ENCODE measurements at regions not wholly inside any gene's neighbourhood (a gene's known extent, or its start where the extent isn't known, plus 50 kb on each side); places are given as distances from the start of the nearest gene placed in this dataset.
"Not testable (repeated sequence)": the region's sequence is repeated elsewhere in the genome, so short reads cannot be mapped to it uniquely, and the experiment has no call there.

DNA sequence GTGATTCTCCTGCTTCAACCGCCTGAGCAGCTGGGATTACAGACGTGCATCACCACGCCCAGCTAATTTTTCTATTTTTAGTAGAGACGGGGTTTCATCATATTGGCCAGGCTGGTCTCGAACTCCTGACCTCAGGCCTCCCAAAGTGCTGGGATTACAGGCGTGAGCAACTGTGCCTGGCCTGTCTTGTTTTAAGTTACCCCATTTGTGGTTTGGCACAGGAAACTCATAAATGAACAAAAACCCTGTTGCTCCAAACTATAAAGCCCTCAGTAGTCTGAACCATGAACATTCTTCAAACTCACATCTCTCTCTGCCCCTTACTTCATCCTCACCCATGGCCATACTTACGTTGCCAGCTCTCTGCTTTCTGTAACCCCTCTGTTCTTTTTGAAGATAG, 61.7 kb downstream of the RHOU start:
- DNase-seq (ENCODE audit: low read depth, low spot score) = not testable (repeated sequence)

DNA sequence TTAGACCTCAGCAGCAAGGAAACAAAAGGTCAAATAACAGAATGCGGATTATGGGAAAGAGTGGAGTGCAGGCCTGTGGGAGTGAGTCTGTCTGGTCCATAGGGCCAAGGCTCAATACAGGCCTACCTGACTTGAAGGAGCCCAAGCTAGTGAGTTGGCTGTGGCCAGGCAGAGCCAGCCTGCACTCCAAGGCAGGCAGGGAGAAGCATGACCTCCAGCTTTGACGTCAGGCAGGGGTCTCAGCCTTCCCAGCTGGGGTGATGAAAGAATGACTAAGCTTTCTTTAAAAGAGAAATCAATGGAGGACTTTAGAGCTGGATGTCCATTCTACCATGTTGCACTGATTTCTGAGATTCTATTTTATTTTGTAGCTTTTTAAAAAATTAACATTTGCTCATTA, 62.8 kb downstream of the RHOU start:
- DNase-seq (ENCODE audit: low read depth, low spot score) = no peak

DNA sequence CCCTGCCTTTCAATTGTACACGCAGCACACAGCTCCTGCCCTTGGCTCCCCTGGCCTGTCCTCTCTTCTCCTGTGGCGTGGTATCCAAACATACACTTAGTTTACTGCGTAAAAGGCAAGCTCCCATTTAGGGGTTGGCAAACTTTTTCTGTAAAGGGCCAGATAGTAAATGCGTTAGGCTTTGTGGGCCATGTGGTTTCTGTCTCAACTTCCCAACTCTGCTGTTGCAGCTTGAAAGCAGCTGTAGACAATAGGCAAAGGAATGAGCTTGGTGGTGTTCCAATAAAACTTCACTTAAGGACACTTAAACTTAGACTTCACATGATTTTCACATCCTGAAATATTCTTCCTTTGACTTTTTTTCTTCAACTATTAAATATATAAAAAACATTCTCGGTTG, 63.3 kb downstream of the RHOU start:
- no peak for DNase-seq (ENCODE audit: low read depth, low spot score)

DNA sequence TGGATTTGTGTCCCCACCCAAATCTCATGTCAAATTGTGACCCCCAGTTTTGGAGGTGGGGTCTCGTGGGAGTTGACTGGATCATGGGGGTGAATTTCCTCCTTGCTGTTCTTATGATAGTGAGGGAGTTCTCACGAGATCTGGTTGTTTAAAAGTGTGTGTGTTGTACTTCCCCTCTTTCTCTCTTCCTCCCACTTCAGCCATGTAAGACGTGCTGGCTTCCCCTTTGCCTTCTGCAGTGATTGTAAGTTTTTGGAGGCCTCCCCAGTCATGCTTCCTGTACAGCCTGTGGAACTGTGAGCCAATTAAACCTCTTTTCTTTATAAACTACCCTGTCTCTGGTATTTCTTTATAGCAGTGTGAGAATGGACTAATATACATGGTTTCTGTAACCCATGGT, 64.6 kb downstream of the RHOU start:
- DNase-seq (ENCODE audit: low read depth, low spot score) = no peak

DNA sequence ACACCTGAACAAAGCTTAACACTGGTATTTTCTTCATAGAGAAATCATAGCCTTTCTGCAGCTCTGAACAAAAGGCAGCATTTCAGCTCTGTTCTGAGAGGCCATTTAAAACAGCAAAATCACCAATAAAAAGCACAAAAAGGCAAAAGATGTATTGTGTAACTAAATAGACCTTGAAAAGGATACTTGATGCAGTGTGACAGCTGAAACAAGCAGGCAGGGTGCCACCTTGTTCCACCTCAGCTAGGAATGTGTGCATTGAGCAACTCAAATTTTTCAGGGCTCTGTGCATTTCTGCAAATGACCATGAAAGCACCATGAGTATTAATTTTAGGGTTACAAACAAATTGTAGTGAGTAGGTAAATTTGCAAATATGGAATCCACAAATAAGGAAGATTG, 65.8 kb downstream of the RHOU start:
- no peak for DNase-seq (ENCODE audit: low read depth, low spot score)

DNA sequence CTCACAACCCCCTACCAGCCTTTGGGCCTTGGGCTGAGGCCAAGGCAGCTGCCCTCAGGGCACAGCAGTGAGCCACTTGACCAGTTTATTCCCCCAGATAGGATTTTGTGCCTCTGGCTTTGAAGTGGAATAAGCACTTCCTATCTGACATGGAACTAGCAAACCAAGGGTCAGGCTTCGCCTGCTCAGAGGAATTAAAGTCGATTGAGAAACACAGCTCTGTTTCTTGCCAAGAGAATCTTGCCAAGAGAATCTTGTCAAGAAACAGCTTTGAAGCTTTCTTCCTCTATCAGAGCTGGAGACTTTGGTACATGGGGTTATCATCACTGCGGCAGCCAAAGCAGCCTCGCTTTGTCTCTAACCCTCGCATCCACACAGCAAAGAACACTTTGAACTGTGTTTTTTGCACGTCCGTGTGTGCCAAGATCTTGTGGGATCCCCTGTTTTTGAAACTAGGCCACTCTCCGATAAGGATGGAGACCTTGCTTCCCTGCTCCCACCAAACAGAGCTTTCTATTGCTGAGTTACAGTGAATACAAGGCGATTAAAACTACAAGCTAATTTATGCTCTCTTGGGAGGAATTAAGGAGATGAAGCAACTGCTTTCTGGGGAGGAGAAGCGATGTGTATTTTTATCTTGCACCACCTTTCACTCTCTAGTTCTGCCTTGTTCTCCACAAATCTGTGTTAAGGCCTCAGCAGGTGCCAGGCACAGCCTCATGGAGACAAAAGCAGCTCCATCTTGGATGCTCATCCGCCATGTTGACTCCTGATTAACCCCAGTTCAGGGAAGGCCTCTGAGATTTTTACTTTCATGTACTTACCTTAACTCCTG, 67.3 kb downstream of the RHOU start:
- no peak for DNase-seq (ENCODE audit: low read depth, low spot score)

DNA sequence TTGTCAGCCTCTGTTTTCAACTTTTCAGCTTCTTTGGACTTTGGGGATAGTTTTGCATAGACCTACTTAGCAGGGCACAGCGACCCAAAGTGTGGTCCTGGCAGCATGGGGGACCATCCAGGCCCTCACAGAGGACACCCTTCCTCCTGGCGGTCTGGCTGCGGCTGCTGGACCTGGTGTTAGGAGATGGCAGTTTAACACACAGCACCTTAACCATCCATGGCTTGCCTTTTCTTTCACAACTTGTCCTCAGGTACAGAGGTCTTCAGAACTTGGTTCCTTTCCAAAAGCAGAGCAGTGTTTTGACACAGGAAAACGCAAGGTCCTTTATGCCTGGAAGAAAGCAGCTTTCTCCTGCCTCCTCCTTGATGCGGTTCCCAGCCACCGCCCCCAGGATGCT, 68.1 kb downstream of the RHOU start:
- no peak for DNase-seq (ENCODE audit: low read depth, low spot score)

DNA sequence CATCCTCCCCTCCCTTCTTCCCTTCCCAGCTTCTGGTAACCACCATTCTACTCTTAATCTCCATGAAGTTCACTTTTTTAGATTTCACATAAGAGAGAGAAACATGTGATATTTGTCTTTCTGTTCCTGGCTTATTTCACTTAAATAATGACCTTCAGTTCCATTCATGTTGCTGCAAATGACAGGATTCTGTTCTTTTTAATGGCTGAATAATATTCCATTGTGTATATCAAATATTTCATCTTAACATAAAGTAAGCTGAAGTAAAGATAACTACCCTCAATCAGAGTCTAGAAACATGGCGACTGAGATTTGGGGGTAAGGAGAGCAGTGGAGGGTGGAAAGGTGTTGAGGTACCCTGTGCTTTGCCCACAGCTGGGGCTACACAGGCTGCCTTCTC, 68.9 kb downstream of the RHOU start:
- no peak for DNase-seq (ENCODE audit: low read depth, low spot score)

DNA sequence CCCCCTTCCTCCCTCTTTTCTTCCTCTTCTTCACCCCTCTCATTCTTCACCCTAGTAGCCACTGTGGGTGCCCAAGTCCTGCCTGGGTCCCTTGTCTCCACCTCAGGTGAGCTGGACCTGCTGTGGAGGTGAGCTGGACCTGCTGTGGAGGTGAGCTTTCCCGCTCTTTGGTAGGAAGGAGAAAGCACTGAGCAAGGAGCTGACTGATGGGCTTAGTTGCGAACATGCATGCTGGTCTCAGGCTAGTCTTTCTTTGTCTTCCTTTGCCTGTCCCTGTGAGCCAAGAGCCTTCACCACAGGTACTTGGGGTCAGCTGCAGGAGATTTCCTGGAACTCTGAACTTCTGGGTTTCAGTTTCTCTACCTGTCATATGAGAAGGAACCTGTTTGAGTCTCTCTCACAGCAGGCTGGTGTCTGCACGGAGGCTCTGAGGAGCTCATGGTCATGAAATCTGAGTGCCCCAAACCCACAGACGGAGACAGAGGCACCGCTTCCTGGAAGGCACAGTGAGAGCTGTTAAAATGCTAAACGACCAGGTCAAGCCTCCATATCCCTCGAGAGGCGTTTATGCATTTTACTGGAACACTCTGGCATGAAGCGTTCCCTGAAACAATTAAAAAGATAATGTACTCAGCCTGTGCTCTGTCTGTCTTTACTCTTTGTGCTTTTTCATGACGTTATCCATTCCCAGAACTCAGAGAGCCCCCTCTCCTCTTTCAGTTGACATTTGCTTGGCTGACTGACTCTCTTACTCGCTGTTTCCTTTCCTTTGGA, 69.5 kb downstream of the RHOU start:
- DNase-seq (ENCODE audit: low read depth, low spot score) = no peak

DNA sequence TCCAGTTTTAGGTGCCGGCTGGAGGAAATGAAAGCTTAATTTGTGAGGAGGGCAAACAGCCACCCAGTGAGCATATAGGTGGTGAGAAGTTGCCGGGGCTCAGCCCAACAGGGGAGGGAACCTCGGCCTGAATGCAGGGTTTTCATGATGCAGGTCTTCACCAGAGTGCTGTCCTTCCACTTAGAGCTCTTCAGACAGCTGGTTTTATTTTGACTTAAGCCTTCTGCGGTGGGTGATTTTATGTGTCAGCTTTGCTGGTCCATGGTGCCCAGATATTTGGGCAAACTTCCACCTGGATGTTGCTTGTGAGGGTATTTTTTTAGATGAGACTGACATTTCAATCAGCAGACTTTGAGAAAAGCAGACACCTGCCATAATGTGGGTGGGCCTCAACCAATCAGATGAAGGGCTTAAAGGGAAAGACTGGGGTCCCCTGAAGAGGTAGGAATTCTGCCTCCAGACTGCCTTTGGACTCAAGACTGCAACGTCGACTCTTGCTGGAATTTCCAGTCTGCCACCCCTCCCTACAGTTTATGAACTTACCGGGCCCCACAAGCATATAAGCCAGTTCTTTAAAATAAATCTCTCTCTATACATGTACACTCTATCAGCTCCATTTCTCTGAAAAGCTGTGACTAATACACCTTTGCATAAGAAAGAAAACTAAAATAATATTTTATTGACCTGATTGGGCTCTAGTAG, 72.8 kb downstream of the RHOU start:
- DNase-seq (ENCODE audit: low read depth, low spot score) = no peak

DNA sequence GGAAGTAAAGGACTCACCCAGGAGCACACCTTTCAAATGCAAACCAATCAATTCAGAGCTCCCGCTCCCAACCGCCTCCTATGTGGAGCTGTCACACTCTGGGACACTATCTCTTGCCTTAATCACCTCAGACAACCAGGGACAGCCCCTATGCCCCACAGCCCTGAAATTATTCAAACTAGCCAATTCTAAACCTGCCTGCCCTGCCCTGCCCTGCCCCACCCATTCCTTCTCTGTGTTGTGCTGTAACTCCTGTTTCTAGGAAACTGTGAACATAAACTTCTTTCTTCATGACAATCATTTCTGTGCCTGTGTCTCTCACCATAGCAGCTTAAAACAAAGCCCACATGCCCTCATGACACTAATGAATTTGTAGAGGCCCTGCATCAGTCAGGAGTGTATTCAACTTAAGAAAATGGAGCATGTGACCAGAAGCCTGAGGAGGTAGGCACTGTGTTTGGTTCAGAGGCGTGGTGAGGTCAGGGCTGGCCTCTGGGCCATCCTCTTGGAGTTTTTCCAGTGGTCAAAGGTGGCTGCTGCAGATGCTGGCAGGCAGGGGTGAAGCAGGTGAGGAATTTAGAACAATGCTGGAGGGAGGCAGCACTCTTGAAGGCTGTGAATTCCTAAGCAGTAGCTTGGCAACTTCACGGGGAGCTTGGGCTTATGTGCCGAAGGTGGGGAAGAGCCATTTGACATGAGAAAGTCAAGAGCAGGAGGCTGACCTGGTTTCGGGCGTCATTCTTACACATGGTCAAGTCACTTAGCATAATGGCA, 74.5 kb downstream of the RHOU start:
- DNase-seq (ENCODE audit: low read depth, low spot score) = no peak

DNA sequence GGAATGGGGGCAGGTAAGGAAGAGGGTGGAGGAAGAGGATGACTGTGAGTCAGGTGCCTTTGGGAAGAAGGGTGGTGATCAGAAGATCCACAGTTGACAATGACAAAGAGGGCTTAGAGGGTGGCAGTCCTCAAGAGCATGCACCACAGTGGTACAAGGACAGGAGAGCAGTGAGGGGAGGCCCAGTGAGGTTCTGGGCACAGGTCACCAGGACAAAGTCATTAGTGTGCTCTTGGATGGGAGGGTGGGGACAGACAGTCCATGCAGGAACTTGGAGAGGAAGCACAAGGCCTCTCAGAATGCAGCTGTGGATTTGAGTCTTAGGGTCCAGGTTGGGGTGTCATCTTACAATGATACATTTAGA, 75.1 kb downstream of the RHOU start:
- no peak for DNase-seq (ENCODE audit: low read depth, low spot score)

DNA sequence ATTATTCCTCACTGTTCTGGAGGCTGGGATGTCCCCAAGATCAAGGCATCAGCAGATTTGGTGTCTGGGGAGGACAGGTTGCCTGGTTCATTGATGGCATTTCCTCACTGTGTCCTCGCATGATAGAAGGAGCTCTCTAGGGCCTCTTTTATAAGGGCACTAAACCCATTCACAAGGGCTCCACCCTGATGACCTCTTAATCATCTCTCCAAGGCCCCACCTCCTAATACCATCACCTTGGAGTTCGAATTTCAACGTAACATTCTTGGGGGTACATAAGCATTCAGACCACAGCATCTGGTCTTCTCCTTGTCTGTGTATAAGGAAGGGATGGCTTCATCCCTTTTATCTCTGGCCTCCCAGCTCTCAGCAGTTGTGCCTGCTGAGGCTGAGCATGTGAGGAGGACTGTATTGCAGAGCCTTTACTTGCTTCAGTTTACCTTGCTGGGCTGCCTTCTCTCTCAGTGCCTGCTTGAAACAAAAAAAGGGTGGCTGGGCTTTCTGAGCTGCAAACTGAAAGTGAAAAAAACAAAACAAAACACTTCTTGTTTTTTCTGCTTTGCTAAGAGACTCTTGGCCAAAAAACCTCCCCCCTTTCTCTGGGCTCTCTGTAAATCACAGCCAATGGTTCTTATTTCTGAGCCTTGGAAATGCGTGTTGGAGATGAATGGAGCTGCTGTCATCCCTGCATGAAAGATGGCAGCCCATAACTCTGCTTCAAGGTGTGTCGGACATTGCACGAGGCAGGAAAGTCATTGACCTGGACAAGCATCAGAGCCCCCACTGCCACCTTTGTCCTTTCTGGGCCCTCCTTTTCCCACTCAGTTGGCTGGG, 75.8 kb downstream of the RHOU start:
- no peak for DNase-seq (ENCODE audit: low read depth, low spot score)

DNA sequence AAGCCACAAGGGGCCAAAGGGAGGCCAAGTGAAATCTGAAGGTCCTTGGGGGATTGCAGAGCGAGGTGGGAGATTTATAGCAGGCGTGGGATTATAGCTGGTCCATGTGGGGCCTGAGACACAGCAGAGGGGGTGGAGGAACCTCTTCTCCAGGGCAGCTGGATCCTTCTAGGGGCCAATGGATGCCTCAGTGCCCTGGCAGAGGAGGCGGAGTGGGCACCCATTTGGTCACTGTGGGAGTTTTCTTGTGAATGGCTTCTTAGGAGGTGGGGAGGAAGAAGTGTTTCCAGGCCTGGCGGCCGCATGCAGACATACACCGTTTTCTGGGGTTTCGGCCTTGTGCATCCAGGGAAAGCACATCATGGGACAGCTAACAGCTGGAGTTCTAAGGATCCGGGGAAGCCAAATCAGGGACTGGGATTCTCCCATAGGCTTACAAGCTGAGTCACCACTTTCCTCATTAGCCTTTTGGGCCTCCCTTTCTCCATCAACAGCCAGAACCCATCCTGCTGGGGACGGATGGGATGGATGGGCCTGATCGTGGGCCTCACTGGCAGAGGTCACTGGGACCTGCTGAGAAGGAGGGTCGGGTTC, 76.5 kb downstream of the RHOU start:
- DNase-seq (ENCODE audit: low read depth, low spot score) = no peak

DNA sequence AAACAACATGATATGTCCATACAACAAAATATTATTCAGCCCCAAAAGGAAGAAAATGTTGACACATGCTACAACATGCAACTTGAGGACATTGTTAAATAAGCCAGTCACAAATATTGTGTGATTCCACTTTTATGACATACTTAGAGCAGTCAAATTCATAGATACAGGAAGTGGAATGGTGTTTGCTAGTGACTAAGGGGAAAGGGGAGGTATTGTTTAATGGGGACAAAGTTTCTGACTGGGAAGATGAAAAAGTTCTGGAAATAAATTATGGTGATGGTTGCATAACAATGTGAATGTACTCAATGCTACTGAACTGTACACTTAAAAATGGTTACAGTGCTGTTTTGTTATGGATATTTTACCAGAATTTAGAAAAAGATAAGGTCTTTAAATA, 77.7 kb downstream of the RHOU start:
- DNase-seq (ENCODE audit: low read depth, low spot score) = no peak

DNA sequence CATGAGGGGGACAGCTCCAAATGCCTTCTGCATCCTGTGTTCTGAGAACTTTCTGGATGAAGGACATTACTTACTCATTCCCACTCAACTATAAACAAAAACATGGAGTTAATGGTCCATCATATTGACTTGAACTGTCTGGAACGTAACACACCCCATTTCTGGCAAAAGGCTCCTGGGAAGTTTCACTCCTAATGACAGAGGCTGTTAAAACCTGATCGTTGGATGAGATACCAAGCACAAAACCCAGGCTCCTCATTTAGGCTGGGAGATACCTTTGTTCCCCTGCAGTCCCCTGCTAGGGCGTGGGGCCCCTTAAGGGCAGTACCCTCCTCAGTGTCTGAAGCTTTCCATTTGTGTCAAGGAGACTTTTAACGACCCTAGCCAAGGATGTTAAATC, 78.9 kb downstream of the RHOU start:
- no peak for DNase-seq (ENCODE audit: low read depth, low spot score)

DNA sequence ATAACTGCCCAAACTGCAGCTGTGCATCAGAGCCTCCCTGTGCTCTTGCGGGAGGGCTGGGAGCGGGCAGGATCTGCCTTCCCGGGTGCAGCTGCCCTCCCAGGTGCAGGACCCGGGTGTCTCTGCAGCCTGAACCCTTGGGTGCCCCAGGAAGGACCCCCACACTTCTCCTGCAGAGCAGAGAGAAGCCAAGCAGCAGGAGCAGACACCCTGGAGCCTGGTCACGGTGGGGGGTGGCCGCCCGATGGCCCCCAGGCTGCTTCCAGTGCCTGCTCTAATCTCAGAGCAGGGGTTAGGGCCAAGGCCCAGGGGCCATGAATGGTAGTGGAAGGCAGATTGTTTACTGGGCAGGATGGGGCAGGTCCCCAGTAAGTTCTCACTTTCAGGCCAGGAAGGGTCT, 83.0 kb downstream of the RHOU start:
- DNase-seq (ENCODE audit: low read depth, low spot score) = no peak

DNA sequence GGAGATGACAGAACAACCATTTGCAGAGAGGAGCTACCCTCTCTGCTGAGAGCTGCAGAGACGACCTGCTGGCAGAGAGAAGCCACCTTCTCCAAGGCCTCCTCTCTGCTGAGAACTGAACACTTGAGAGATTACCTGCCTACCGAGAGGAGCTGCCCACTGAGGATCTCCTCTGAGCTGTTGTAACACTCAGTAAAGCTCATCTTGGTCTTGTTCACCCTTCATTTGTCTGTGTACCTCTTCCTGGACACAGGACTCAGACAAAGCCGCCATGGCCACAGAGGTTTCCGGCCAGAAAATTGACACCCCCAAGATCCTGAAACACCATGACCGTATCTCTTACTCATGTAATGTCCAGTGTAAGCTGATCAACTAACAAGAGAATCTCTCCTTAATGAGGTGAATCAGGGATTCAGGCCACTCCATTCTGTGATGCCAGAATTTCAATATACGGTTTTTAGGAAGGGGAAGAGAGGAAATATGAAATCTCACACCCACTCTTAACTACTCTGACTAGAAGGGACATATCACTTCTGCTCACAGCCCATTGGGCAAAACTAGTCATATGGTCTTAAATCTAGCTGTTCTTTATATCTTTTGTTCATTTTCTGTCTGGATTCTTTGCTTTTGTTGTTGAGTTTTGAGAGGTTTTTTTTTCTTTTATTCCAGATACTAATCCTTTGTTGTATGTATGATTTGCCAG, 83.8 kb downstream of the RHOU start:
- DNase-seq (ENCODE audit: low read depth, low spot score) = no peak

DNA sequence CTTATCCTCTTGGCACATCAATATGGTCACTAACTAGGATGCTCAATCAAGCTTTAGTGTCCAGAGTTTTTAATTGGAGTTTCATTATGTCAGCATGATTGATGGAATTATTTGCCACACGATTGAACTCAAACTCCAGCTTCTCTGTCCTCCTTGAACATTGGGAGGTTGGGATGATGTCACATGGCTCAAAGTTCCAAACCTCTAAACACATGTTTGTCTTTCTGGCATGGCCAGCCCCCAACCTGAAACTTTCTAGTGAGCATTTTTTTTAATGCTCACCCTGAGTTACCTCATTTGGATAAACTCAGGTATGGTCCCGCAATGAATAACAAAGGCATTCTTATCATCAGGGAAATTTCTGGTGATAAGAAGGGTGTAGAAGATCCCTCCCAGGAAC, 86.0 kb downstream of the RHOU start:
- DNase-seq (ENCODE audit: low read depth, low spot score) = no peak

DNA sequence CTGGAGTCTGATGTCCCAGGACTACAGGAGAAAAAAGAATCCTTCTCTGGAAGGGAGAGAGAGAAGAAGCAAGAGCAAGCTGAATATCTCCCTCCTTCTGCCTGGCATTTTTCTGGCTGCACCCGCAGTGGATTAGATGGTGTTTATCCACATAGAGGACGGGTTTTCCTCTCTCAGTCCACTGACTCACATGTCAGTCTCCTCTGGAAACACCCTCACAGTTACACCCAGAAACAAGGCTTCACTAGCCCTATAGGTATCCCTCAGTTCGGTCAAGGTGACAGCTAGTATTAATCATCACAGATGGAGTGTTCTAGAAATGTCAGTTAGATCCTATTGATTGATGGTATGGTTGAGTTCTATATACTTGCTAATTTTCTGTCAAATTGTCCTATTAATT, 87.9 kb downstream of the RHOU start:
- no peak for DNase-seq (ENCODE audit: low read depth, low spot score)
